ENCODE measurements at regions not wholly inside any gene's neighbourhood (a gene's known extent, or its start where the extent isn't known, plus 50 kb on each side); places are given as distances from the start of the nearest gene placed in this dataset.

DNA sequence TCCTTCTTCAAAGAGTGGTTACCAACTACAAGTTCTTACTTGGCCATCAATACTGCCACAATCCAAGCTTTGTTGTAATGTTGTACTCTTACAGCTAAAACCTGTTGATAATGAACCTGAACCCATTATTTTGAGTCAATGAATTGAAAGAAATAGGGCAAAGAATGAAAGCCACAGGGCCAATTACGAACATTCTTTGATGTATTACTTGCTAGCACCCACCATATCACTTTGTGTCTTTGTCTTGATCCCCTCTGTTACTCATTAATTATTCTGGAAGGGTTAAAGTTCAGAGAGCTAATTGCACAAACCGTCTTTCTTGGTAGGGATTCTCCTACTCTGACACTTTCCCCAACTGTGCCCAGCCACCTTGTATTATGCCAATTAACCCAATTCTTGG lies 53.2 kb upstream of the TFEC start:
- Mint-ChIP-seq H3K27ac (no peak overlapping the region), H3K9me3 (no peaks in the 10 kb centered on the region), H3K27me3 (no peaks in the 10 kb centered on the region), H3K4me3 (no peak overlapping the region), H3K4me1 (ENCODE audit: low read depth) (no peaks in the 10 kb centered on the region), H3K36me3 (ENCODE audit: low read depth) (no peaks in the 10 kb centered on the region)

DNA sequence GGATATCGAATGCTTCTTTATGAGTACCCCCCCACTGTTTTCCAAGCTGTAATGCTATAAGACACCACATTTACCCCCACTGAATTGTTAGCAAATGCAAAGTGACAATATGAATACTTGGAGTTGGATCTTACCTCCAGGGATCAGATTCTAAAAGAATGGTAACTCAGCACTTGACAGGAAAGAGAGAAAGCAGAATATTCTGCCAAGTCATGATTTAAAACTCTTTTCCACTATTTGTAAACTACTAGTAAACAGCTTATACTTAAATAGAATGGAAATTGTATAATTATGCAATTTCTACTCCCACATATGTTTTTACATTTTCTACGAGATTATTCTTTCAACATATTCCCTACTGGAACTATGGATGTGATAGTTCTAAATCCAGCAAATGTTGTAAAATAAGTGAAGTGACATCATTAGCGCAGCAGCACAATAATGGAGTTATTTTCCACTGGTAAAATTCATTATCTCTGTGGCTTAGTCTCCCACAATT lies 56.0 kb upstream of the TFEC start:
- H3K36me3 Mint-ChIP-seq (ENCODE audit: low read depth) = no peaks in the 10 kb centered on the region
- no peaks in the 10 kb centered on the region for H3K9me3 Mint-ChIP-seq
- no peaks in the 10 kb centered on the region for H3K27me3 Mint-ChIP-seq
- no peak overlapping the region for H3K4me3 Mint-ChIP-seq
- H3K27ac Mint-ChIP-seq = no peak overlapping the region
- H3K4me1 Mint-ChIP-seq (ENCODE audit: low read depth) = no peaks in the 10 kb centered on the region

DNA sequence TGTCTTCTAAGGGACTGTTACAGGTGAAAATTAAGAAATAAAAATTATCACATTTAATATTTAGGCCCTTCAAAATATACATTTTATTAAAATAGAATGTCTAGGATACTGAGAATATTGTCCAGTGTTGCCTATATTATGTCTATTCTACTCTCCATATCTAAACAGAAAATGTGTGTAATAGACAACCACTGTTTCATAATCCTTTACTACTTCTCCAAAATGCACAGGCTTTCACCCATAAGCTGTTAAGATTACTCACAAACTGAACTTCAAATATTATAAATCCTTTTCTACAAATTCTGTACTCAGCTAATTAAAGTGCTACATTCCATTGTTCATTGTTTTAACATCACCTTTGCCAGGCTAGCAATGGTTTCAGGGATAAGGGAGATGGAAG lies 56.7 kb upstream of the TFEC start:
- H3K36me3 Mint-ChIP-seq (ENCODE audit: low read depth) = no peaks in the 10 kb centered on the region
- H3K27me3 Mint-ChIP-seq = no peaks in the 10 kb centered on the region
- H3K9me3 Mint-ChIP-seq = no peaks in the 10 kb centered on the region
- H3K4me1 Mint-ChIP-seq (ENCODE audit: low read depth) = no peaks in the 10 kb centered on the region
- H3K27ac Mint-ChIP-seq = no peak overlapping the region
- no peak overlapping the region for H3K4me3 Mint-ChIP-seq

DNA sequence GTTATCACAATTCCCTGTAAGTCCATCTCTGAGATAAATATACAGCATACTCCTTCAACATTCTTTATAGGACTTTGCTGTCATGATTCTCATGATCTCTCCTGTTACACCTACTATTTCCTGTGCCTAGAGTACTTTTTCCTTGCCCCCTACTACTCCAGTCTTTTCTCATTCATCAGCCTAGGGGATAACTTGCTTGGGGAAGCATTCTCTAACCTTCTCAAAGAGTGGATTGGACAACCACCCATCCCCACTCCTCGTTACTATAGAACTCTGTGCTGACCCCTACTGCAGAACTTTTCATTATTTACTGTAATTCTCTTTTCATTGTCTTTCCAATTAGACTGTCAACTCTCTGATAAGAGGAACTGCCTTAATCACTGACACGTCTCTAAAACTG lies 57.4 kb upstream of the TFEC start:
- Mint-ChIP-seq H3K27me3 (no peaks in the 10 kb centered on the region), H3K9me3 (no peaks in the 10 kb centered on the region), H3K4me1 (ENCODE audit: low read depth) (no peaks in the 10 kb centered on the region), H3K27ac (no peak overlapping the region), H3K36me3 (ENCODE audit: low read depth) (no peaks in the 10 kb centered on the region), H3K4me3 (no peak overlapping the region)

DNA sequence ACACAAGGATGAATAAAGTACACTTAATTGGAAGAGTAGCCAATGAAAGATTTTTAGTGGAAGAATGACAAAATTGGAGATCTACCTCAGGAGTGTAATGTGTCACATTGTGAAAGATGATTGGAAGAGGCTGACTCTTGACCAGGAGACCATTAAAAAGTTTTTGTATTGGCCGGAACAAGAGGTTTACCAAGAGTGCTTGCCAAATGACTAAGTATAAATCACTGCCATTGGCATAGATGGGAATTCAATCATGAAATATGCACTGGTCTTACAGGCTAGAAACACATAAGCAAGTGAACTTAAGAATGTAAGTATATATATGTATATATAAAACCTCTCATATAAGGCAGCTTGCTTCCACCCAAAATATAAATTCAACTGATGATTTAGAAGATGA lies 58.7 kb upstream of the TFEC start:
- Mint-ChIP-seq H3K27me3 (no peaks in the 10 kb centered on the region), H3K4me1 (ENCODE audit: low read depth) (no peaks in the 10 kb centered on the region), H3K4me3 (no peak overlapping the region), H3K27ac (no peak overlapping the region), H3K9me3 (no peaks in the 10 kb centered on the region), H3K36me3 (ENCODE audit: low read depth) (no peaks in the 10 kb centered on the region)

DNA sequence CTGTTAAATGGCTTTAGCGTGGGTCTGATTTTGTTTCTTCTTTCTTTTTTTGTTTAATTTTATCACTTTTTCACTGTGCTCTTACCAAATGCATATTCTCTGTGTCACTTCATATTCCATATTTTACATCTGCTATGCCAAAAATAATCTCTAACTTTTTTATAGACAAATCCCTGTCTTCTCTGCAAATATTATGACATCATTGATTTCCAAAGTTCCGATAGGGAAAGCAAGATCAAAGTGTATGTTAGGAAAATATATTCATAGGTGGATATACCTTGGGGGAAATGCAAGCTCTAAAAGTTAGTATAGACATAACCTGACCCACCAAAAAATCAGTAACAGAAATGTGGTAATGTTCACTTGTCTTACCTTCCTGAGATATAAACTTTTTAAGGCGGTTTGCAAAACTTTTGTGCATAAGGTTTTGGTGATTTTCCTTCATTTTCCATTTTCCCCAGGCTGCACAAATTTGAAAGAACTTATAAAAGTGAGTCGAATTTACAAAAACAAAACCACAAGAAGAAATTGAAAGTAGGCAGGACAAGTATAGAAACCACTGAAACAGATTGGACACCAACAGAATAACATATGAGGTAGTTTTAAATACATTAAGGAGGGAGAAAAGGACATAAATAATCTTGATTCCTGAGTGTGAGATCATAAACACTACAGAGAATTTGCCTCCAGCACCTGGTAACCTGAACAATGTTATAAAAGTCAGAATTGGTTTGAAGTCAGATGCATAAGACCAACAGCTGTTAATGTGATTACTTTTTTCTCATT lies 63.1 kb upstream of the TFEC start:
- Mint-ChIP-seq H3K4me1 (ENCODE audit: low read depth) (no peaks in the 10 kb centered on the region), H3K4me3 (no peak overlapping the region), H3K27ac (no peak overlapping the region), H3K9me3 (no peaks in the 10 kb centered on the region), H3K36me3 (ENCODE audit: low read depth) (no peaks in the 10 kb centered on the region), H3K27me3 (peaks cover 2% of the 10 kb centered on the region)

DNA sequence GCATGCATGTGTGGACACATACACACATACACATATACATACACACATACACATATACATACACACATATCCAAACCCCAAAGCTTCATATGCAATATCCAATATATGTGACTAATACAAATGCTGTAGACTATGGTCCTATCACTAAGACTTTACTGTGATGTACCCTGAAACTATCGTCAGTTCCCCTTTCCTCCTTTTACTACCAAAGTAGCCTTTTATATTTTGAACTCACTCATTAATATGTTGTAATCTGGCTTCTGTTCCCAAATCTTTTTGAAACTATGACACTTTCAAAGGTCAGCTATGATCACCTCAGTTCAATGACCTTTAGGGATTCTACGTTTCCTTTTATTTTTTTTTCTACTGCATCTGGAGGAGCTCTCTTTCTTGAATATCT lies 64.8 kb upstream of the TFEC start:
- peaks cover 2% of the 10 kb centered on the region for H3K27me3 Mint-ChIP-seq
- H3K36me3 Mint-ChIP-seq (ENCODE audit: low read depth) = no peaks in the 10 kb centered on the region
- no peak overlapping the region for H3K4me3 Mint-ChIP-seq
- H3K4me1 Mint-ChIP-seq (ENCODE audit: low read depth) = no peaks in the 10 kb centered on the region
- H3K9me3 Mint-ChIP-seq = no peaks in the 10 kb centered on the region
- H3K27ac Mint-ChIP-seq = no peak overlapping the region

DNA sequence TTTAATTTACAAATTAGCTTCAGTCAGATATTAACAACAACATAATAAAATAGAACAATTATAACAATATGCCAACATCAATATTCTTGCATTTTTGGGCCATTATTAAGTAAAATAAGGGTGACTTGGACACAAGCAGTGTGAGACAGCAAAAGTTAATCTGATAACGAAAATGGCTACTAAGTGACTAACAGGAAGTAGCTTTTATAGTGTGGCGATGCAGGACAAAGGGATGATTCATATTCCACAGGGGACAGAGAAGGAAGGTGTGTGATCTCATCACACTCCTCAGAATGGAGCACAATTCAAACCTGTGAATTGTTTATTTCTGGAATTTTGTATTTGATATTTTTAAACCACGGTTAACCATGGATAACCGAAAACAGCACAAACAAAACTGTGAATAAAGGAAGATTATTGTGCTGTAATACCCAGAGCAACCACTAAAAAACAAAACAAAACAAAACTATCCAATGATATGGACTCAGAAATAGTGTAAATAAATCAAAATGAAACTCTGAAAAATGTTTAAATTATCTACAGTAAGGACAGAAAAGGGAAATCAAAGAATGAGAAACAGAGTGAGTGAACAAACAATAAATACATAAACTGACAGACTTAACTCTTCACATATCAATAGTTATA lies 66.9 kb upstream of the TFEC start:
- Mint-ChIP-seq H3K9me3 (no peaks in the 10 kb centered on the region), H3K27ac (no peak overlapping the region), H3K36me3 (ENCODE audit: low read depth) (no peaks in the 10 kb centered on the region), H3K4me1 (ENCODE audit: low read depth) (no peaks in the 10 kb centered on the region), H3K4me3 (no peak overlapping the region), H3K27me3 (peaks cover 10% of the 10 kb centered on the region)

DNA sequence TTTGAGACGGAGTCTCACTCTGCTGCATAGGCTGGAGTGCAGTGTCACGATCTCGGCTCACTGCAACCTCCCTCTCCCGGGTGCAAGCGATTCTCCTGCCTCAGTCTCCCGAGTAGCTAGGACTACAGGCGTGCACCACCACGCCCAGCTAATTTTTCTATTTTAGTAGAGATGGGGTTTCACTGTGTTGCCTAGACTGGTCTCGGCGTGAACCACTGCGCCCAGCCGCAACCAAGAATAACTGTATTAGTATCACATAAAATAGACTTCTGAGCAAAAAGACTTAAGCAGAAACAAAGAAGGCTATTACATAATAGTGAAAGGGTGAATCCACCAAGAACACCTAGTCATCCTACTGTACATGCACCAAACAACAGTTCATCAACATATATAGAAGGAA lies 67.6 kb upstream of the TFEC start:
- H3K27me3 Mint-ChIP-seq = peaks cover 10% of the 10 kb centered on the region
- H3K36me3 Mint-ChIP-seq (ENCODE audit: low read depth) = no peaks in the 10 kb centered on the region
- H3K4me1 Mint-ChIP-seq (ENCODE audit: low read depth) = no peaks in the 10 kb centered on the region
- H3K27ac Mint-ChIP-seq = no peak overlapping the region
- H3K9me3 Mint-ChIP-seq = no peaks in the 10 kb centered on the region
- no peak overlapping the region for H3K4me3 Mint-ChIP-seq

DNA sequence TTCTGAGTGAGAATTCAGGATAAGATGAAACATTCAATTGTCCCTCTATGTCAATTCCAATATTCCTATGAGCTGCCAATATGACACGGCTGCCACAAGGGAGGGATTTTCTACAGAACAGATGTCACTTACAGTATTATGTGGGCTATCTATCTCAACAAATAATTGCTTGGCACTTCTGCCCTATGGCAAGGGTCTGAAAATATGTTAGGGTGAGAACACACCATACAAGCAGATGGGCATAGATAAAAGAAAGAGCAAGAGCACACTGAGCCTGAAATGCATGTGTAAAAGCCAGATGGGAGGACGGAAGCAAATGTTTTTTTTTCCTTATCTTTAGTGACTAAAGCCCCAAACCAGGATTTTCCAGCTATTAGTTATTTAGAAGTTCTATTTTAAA lies 70.1 kb upstream of the TFEC start:
- Mint-ChIP-seq H3K9me3 (no peaks in the 10 kb centered on the region), H3K27ac (no peak overlapping the region), H3K4me1 (ENCODE audit: low read depth) (no peaks in the 10 kb centered on the region), H3K36me3 (ENCODE audit: low read depth) (no peaks in the 10 kb centered on the region), H3K4me3 (no peak overlapping the region), H3K27me3 (peaks cover 10% of the 10 kb centered on the region)

DNA sequence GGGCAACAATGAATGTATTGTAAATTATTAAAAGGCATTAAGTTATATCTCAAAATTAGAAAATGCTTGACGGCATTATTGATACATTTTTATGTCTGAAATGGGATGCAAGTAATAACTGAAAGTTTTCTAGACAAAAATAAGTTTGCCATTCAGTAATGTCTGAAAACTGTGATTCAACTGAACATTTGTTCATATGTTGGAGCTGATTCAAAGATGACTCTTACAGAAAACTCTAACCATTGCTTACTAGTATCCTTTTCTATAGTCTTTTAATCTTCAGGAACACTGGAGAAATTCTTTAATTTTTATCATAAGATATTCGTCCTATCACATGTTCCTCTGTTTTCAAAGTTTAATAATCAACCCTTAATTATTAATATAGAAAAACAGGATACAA lies 71.1 kb upstream of the TFEC start:
- H3K27me3 Mint-ChIP-seq = peaks cover 10% of the 10 kb centered on the region
- H3K4me1 Mint-ChIP-seq (ENCODE audit: low read depth) = no peaks in the 10 kb centered on the region
- H3K4me3 Mint-ChIP-seq = no peak overlapping the region
- no peaks in the 10 kb centered on the region for H3K9me3 Mint-ChIP-seq
- H3K27ac Mint-ChIP-seq = no peak overlapping the region
- H3K36me3 Mint-ChIP-seq (ENCODE audit: low read depth) = no peaks in the 10 kb centered on the region

DNA sequence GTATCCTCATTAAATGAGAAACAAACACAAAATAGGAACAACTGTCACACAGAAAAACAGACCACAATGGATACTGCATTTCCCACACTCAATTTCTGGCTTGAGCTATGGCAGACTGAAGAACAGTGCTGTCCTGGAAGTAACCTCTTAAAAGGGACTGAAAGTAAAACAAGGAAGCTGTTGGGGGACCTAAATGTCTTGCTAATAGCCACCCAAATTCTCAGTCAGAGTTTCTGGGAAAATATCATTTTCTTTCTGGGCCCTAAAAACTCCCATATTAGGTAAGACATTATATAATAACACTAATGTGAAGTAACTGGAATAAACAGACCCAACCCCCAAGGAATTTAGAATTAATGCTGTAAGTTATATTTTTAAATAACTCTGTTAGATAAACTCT lies 80.9 kb upstream of the TFEC start:
- Mint-ChIP-seq H3K9me3 (no peaks in the 10 kb centered on the region), H3K4me3 (no peak overlapping the region), H3K27ac (no peak overlapping the region), H3K27me3 (peaks cover 4% of the 10 kb centered on the region), H3K4me1 (ENCODE audit: low read depth) (no peaks in the 10 kb centered on the region), H3K36me3 (ENCODE audit: low read depth) (no peaks in the 10 kb centered on the region)

DNA sequence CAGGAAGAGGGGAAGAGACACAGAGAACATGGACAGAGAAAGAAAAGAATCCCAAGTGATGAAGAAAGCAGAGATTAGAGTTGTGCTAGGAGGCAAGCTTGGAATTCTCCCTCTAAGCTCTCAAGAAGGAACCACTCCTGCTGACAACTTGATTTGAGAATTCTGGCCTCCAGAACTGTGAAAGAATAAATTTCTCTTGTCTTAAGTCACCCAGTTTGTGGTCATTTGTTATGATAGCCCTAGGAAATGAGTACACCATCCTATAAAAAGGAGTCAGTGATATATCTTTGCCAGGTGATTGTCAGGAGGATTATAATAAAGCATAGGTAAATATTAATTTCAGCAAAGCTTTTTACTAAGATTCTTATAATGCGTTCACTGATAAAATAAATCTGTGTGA lies 82.7 kb upstream of the TFEC start:
- no peaks in the 10 kb centered on the region for H3K4me1 Mint-ChIP-seq (ENCODE audit: low read depth)
- no peaks in the 10 kb centered on the region for H3K9me3 Mint-ChIP-seq
- no peaks in the 10 kb centered on the region for H3K36me3 Mint-ChIP-seq (ENCODE audit: low read depth)
- no peak overlapping the region for H3K27ac Mint-ChIP-seq
- no peak overlapping the region for H3K4me3 Mint-ChIP-seq
- peaks cover 4% of the 10 kb centered on the region for H3K27me3 Mint-ChIP-seq

DNA sequence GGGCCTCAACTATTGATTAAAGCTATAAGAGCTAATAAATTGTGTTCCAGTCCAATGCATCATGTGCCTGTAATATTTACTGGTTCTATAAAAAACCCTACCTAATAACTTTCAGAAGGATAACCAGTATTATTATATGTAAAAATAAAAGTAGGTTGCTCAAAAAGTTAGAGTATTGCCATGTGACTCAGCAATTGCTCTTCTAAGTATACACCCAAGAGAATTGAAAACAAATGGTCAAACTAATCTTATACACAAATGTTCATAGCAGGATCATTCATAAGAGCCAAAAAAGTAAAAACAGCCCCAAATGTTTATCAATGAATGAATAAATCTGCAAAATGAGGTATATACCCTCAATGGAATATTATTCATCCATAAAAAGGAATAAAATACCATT lies 89.5 kb upstream of the TES start:
- H3K27me3 Mint-ChIP-seq = peaks cover 10% of the 10 kb centered on the region
- H3K9me3 Mint-ChIP-seq = no peaks in the 10 kb centered on the region
- no peaks in the 10 kb centered on the region for H3K36me3 Mint-ChIP-seq (ENCODE audit: low read depth)
- no peak overlapping the region for H3K27ac Mint-ChIP-seq
- H3K4me3 Mint-ChIP-seq = no peak overlapping the region
- no peaks in the 10 kb centered on the region for H3K4me1 Mint-ChIP-seq (ENCODE audit: low read depth)

DNA sequence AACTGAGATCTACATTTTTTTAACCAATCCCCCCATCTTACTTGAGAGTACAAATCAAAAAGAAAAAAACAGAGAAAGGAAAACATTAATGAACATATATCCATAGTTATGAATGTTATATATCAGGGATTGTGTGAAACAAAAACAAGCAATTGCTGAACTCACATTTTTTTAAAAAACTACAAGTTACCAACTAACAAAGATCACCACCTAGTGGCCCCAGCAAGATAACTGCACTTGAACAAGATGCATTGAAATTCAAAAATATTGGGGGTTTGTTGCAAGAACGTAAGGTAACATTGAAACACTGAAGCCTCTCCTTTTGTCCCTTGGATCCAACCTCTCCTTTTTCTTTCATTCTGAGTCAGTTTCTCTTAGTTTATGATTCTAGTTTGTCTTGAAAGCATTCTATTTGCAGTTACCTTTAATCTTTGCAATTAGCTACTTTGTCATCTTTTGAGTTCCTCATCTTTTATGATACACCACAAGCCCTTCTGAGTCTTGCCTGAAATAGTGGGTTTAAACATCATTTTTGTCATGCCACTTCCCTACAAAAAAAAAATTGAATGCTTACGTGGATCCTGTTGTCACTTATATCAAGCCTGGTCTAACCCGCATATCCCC lies 87.3 kb upstream of the TES start:
- H3K4me1 Mint-ChIP-seq (ENCODE audit: low read depth) = no peaks in the 10 kb centered on the region
- peaks cover 10% of the 10 kb centered on the region for H3K27me3 Mint-ChIP-seq
- H3K27ac Mint-ChIP-seq = no peak overlapping the region
- H3K4me3 Mint-ChIP-seq = no peak overlapping the region
- no peaks in the 10 kb centered on the region for H3K36me3 Mint-ChIP-seq (ENCODE audit: low read depth)
- peaks cover 5% of the 10 kb centered on the region for H3K9me3 Mint-ChIP-seq

Measured in stimulated activated naive CD8-positive, alpha-beta T cell treated with anti-CD3 and anti-CD28 coated beads, Interleukin-15, Interleukin-2, amounts not matched to agents 100 ng/mL and 50 ng/mL, for 24 hours (primary cell).